ENCODE measurements at regions not wholly inside any gene's neighbourhood (a gene's known extent, or its start where the extent isn't known, plus 50 kb on each side); places are given as distances from the start of the nearest gene placed in this dataset.

DNA sequence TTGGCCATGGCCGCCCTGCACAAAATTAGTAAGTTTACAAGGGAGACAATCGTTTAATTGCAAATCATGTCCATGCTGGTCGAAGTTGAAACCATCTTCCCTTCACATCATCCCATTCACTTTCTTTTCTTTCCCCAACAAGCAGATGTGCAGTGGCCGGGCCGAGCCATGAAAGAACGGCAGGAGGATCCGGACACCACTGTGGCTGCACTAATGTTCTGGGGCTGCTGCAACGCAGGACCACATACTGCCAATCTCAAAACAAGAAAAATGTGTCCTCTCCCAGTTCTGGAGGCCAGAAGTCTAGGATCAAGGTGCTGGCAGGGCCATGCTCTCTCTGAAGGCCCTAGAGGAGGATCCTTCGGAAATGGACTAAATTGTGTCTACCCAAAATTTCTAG, 227.4 kb upstream of the MYT1L start:
- TF ChIP-seq OSR1 (CRISPR knock-in tag; IDR thresholded peaks at IDR 0.05) (no peak), ZNF70 (CRISPR knock-in tag; IDR thresholded peaks at IDR 0.05) (no peak), ISL1 (CRISPR knock-in tag; IDR thresholded peaks at IDR 0.05) (no peak), ARNTL (CRISPR knock-in tag; IDR thresholded peaks at IDR 0.05; ENCODE audit: borderline replicate concordance, low read depth) (no peak), PATZ1 (CRISPR knock-in tag; IDR thresholded peaks at IDR 0.05; ENCODE audit: borderline replicate concordance) (no peak), BACH2 (CRISPR knock-in tag; IDR thresholded peaks at IDR 0.05; ENCODE audit: borderline replicate concordance) (no peak)

Data from SK-N-SH treated with all-trans-retinoic acid at 6 μM for 48 hours (cell line).